H1 (cell line): ENCODE measurements at regions not wholly inside any gene's neighbourhood (a gene's known extent, or its start where the extent isn't known, plus 50 kb on each side); places are given as distances from the start of the nearest gene placed in this dataset.

Source experiments
- CTCF ChIA-PET: fragments of 300-600 bp; sonication (Branson Sonifier 250); formaldehyde crosslinking; loops from one replicate; lab custom pipeline; 2021; ENCODE audit not compliant: partially characterized antibody; lab: Charles Lee
- POLR2A ChIA-PET: fragments of 300-600 bp; sonication (Branson Sonifier 250); formaldehyde crosslinking; loops from one replicate; lab custom pipeline; 2021; ENCODE audit warnings: inconsistent platforms; ENCODE audit not compliant: partially characterized antibody; lab: Charles Lee
- DNase-seq, 2 experiments: peaks; one replicate each; pipeline versions ENCODE4 v3.0.0 to v3.0.0-alpha.2; 2010 to 2022; ENCODE audit warnings: low spot score in 2 of 2, low read depth in 1 of 2, mixed read lengths in 1 of 2
- FAIRE-seq: peaks from 2 replicates; lab custom pipeline; 2011; peaks lifted over from hg19 to GRCh38; lab: Jason Lieb, UNC
- H2AFZ ChIP-seq: 2 replicates; pipeline ENCODE4 v1.8.1; 2012; ENCODE audit warnings: low read length, inconsistent platforms
- H2AK5ac ChIP-seq: 2 replicates; pipeline ENCODE4 v1.6.1; 2013; ENCODE audit warnings: low read depth, low read length
- H2BK120ac ChIP-seq: replicated peaks from 2 replicates; pipeline ENCODE3; 2013; ENCODE audit warnings: low read depth, low read length, inconsistent platforms
- H2BK12ac ChIP-seq: 2 replicates; pipeline ENCODE4 v1.6.1; 2013; ENCODE audit warnings: low read depth, low read length
- H2BK15ac ChIP-seq: 2 replicates; pipeline ENCODE4 v1.6.1; 2013; ENCODE audit warnings: low read length
- H2BK20ac ChIP-seq: 2 replicates; pipeline ENCODE4 v1.6.1; 2013; ENCODE audit warnings: low read length
- H2BK5ac ChIP-seq: 2 replicates; pipeline ENCODE4 v1.6.1; 2013; ENCODE audit warnings: low read depth, low read length
- H3K14ac ChIP-seq: 2 replicates; pipeline ENCODE4 v1.6.1; 2013; ENCODE audit warnings: inconsistent platforms; ENCODE audit not compliant: insufficient read length
- H3K18ac ChIP-seq: 2 replicates; pipeline ENCODE4 v1.6.1; 2013; ENCODE audit warnings: low read length; ENCODE audit errors: extremely low read depth
- H3K23ac ChIP-seq: 2 replicates; pipeline ENCODE4 v1.6.1; 2013; ENCODE audit warnings: inconsistent platforms; ENCODE audit not compliant: insufficient read length
- H3K23me2 ChIP-seq: 2 replicates; pipeline ENCODE4 v1.6.1; 2013; ENCODE audit warnings: low read depth, low read length
- H3K27ac ChIP-seq: 2 replicates; pipeline ENCODE4 v1.6.1; 2011; ENCODE audit warnings: low read depth, low read length, inconsistent platforms
- H3K27me3 ChIP-seq, 4 experiments: replicated peaks in 1 of 4; 1 replicate in 1 of 4; 2 replicates in 3 of 4; pipeline versions ENCODE4 v1.6.1 to v1.8.1; 2011 to 2013; ENCODE audit warnings: low read length in 3 of 4, mild to moderate bottlenecking in 3 of 4, inconsistent platforms in 2 of 4, mixed read lengths in 2 of 4, moderate library complexity in 1 of 4; ENCODE audit not compliant: control insufficient read depth in 3 of 4, insufficient read depth in 3 of 4; ENCODE audit errors: extremely low read depth in 1 of 4
- H3K36me3 ChIP-seq, 4 experiments: 2 replicates each; pipeline versions ENCODE4 v1.6.1 to v1.8.1; 2011 to 2013; ENCODE audit warnings: mild to moderate bottlenecking in 4 of 4, low read length in 3 of 4, moderate library complexity in 2 of 4, control low read depth in 1 of 4, inconsistent platforms in 1 of 4; ENCODE audit not compliant: insufficient read depth in 4 of 4, control insufficient read depth in 2 of 4
- H3K4ac ChIP-seq: replicated peaks from 2 replicates; pipeline ENCODE3; 2013; ENCODE audit warnings: low read length, low read depth, mixed read lengths, inconsistent platforms; ENCODE audit not compliant: insufficient read length
- H3K4me1 ChIP-seq, 4 experiments: replicated peaks in 1 of 4; 1 replicate in 1 of 4; 2 replicates in 3 of 4; pipeline versions ENCODE4 v1.6.1 to v1.8.1; 2011 to 2013; ENCODE audit warnings: low read length in 3 of 4, inconsistent platforms in 2 of 4, mixed read lengths in 1 of 4; ENCODE audit not compliant: insufficient read depth in 4 of 4, control insufficient read depth in 3 of 4
- H3K4me2 ChIP-seq, 2 experiments: 2 replicates each; pipeline versions ENCODE4 v1.6.1 to v1.8.1; 2011 to 2013; ENCODE audit warnings: low read depth in 2 of 2, low read length in 2 of 2, control low read depth in 1 of 2, inconsistent platforms in 1 of 2, mild to moderate bottlenecking in 1 of 2; ENCODE audit not compliant: insufficient read depth in 1 of 2
- H3K4me3 ChIP-seq, 4 experiments: fragments of 200-600, 300-600 bp in 1 of 4; sonication (generic), shearing (Covaris generic), sonication (Bioruptor Twin) in 1 of 4; 2 replicates each; pipeline versions ENCODE4 v1.5.1 to v1.8.1; 2011 to 2016; ENCODE audit warnings: low read length in 4 of 4, low read depth in 3 of 4, control low read depth in 2 of 4, inconsistent platforms in 2 of 4, mild to moderate bottlenecking in 2 of 4, mixed read lengths in 1 of 4, moderate library complexity in 1 of 4; ENCODE audit not compliant: insufficient read depth in 2 of 4; ENCODE audit errors: extremely low read depth in 1 of 4
- H3K56ac ChIP-seq: replicated peaks from 2 replicates; pipeline ENCODE3; 2013; ENCODE audit warnings: low read depth, mild to moderate bottlenecking, mixed read lengths, low read length, inconsistent platforms; ENCODE audit not compliant: insufficient read length
- H3K79me1 ChIP-seq: 2 replicates; pipeline ENCODE4 v1.6.1; 2013; ENCODE audit warnings: low read depth, low read length, control low read depth
- H3K79me2 ChIP-seq, 2 experiments: 2 replicates each; pipeline versions ENCODE4 v1.6.1 to v1.8.1; 2012 to 2013; ENCODE audit warnings: low read length in 2 of 2, mild to moderate bottlenecking in 2 of 2, inconsistent platforms in 1 of 2; ENCODE audit not compliant: insufficient read depth in 2 of 2, control insufficient read depth in 1 of 2
- H3K9ac ChIP-seq, 4 experiments: replicated peaks in 1 of 4; 1 replicate in 1 of 4; 2 replicates in 3 of 4; pipeline versions ENCODE4 v1.6.1 to v1.8.1; 2011 to 2013; ENCODE audit warnings: low read depth in 3 of 4, low read length in 3 of 4, control low read depth in 2 of 4, mild to moderate bottlenecking in 2 of 4, moderate library complexity in 2 of 4, inconsistent platforms in 1 of 4; ENCODE audit errors: extremely low read depth in 1 of 4
- H3K9me3 ChIP-seq, 2 experiments: 2 replicates each; pipeline versions ENCODE4 v1.6.1 to v1.8.1; 2012 to 2013; ENCODE audit warnings: mild to moderate bottlenecking in 2 of 2, moderate library complexity in 2 of 2, control low read depth in 1 of 2, inconsistent platforms in 1 of 2, low read depth in 1 of 2, low read length in 1 of 2, mixed read lengths in 1 of 2; ENCODE audit not compliant: insufficient read depth in 2 of 2
- H4K20me1 ChIP-seq, 2 experiments: replicated peaks in 1 of 2; 2 replicates each; pipeline versions ENCODE3 to v1.8.1; 2011 to 2013; ENCODE audit warnings: inconsistent platforms in 2 of 2, low read length in 2 of 2, mild to moderate bottlenecking in 1 of 2; ENCODE audit not compliant: insufficient read depth in 2 of 2, control insufficient read depth in 1 of 2
- H4K5ac ChIP-seq: 2 replicates; pipeline ENCODE4 v1.6.1; 2013; ENCODE audit warnings: low read length, low read depth, mixed read lengths, inconsistent platforms; ENCODE audit not compliant: insufficient read length
- H4K8ac ChIP-seq: 2 replicates; pipeline ENCODE4 v1.8.0; 2013; ENCODE audit warnings: mild to moderate bottlenecking, moderate library complexity, low read length, inconsistent platforms; ENCODE audit not compliant: insufficient read depth; ENCODE audit errors: extremely low read depth
- H4K91ac ChIP-seq: replicated peaks from 2 replicates; pipeline ENCODE3; 2013; ENCODE audit warnings: low read length, mixed read lengths, inconsistent platforms; ENCODE audit not compliant: insufficient read length
- CBX5 ChIP-seq: fragments of 300-800, 300-1000 bp; sonication (generic); IDR thresholded peaks from 2 replicates; pipeline ENCODE4 v1.7.1; 2016; ENCODE audit warnings: antibody characterized with exemption, low read length, low read depth
- CBX8 ChIP-seq: fragments of 300-800, 300-1000 bp; sonication (generic); IDR thresholded peaks from 2 replicates; pipeline ENCODE4 v1.7.1; 2016; ENCODE audit warnings: low read depth, low read length, borderline replicate concordance
- CEBPB ChIP-seq: IDR thresholded peaks from 2 replicates; pipeline ENCODE4 v1.6.1; 2012; ENCODE audit warnings: low read depth, low read length
- HDAC2 ChIP-seq, 2 experiments: fragments of 300-600 bp in 1 of 2; sonication (generic) in 1 of 2; IDR thresholded peaks; 2 replicates each; pipeline ENCODE4 v1.6.1; 2011 to 2012; ENCODE audit warnings: low read depth in 2 of 2, low read length in 2 of 2, mild to moderate bottlenecking in 2 of 2, moderate library complexity in 2 of 2, borderline replicate concordance in 1 of 2, inconsistent platforms in 1 of 2
- KDM5A ChIP-seq: fragments of 200-600 bp; IDR thresholded peaks from 2 replicates; pipeline ENCODE4 v1.7.1; 2012; ENCODE audit warnings: mild to moderate bottlenecking, low read length, inconsistent platforms, mixed read lengths
- MAFK ChIP-seq: IDR thresholded peaks from 2 replicates; pipeline ENCODE4 v1.6.1; 2012; ENCODE audit warnings: low read depth, mild to moderate bottlenecking, improper control_type of control experiment, low read length
- RFX5 ChIP-seq: IDR thresholded peaks from 2 replicates; pipeline ENCODE4 v1.6.1; 2011; ENCODE audit warnings: low read depth, low read length, improper control_type of control experiment, borderline replicate concordance
- RNF2 ChIP-seq: fragments of 200-900, 300-1000 bp; sonication (generic); IDR thresholded peaks from 2 replicates; pipeline ENCODE4 v1.7.1; 2016; ENCODE audit warnings: borderline replicate concordance, low read depth, mild to moderate bottlenecking, antibody characterized with exemption, low read length; ENCODE audit not compliant: poor library complexity, severe bottlenecking; ENCODE audit errors: missing control alignments
- SIX5 ChIP-seq: IDR thresholded peaks from 2 replicates; pipeline ENCODE4 v1.6.1; 2011; ENCODE audit warnings: mild to moderate bottlenecking, low read depth, low read length
- TAF1 ChIP-seq: IDR thresholded peaks from 2 replicates; pipeline ENCODE4 v1.6.1; 2011; ENCODE audit warnings: mild to moderate bottlenecking, low read depth, low read length
- YY1 ChIP-seq: IDR thresholded peaks from 2 replicates; pipeline ENCODE4 v1.6.1; 2011; ENCODE audit warnings: low read depth, mild to moderate bottlenecking, low read length
- ZNF274 ChIP-seq: IDR thresholded peaks from 2 replicates; pipeline ENCODE4 v1.7.0; 2012; ENCODE audit warnings: low read length, borderline replicate concordance; ENCODE audit errors: extremely low read depth
- WGBS, 2 experiments: shearing (Covaris generic) in 1 of 2; methylation state at CpG; one replicate each; pipeline versions ENCODE4 v1.1.6 to v1.1.7; 2013 to 2015; ENCODE audit warnings: low lambda C conversion rate in 2 of 2, mixed read lengths in 2 of 2, inconsistent platforms in 1 of 2, low coverage in 1 of 2, missing lambda C conversion rate in 1 of 2; ENCODE audit not compliant: insufficient replicate concordance in 2 of 2, insufficient coverage in 1 of 2, insufficient read length in 1 of 2; ENCODE audit errors: extremely low coverage in 1 of 2, missing lambda C conversion rate in 1 of 2; 5-methylcytosine and 5-hydroxymethylcytosine counted together

DNA sequence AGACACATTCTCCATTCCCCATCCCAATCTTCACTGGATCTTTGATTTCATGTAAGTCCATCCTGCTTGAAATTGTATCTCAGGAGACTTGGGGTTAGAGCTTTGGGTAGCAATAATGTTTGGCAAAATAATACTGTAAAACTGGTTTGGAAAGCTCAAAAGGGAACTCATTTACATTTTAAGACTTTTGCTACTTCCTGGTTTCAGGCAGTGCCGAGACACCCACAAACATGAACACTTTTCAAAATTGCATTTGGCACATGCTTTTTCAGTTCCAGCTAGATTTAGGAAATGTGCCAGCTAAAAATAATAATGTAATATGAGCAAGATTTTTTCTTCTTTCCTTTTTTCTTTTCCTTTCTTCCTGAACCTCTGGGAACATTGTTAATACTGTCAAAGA lies 145.7 kb upstream of the CBLB start:
- no peak for TF ChIP-seq HDAC2 (IDR thresholded peaks at IDR 0.05; ENCODE audit: borderline replicate concordance in 1 of 2, low read depth in 2 of 2, low read length in 2 of 2)
- TF ChIP-seq RFX5: no peak
- no peak for TF ChIP-seq KDM5A
- no peak for TF ChIP-seq MAFK
- TF ChIP-seq SIX5: no peak
- no peak for TF ChIP-seq CBX8
- no peak for TF ChIP-seq YY1
- TF ChIP-seq CBX5: no peak
- no peak for TF ChIP-seq ZNF274
- no peak for TF ChIP-seq CEBPB
- TF ChIP-seq TAF1: no peak
- TF ChIP-seq RNF2: no peak
- H2BK12ac ChIP-seq: no peak overlapping the region
- no peak overlapping the region for H2BK120ac ChIP-seq
- FAIRE-seq (no peak), DNase-seq (no peak)
- no peak overlapping the region for H3K56ac ChIP-seq
- no peak overlapping the region for H4K8ac ChIP-seq
- no peaks in the 10 kb centered on the region for H4K20me1 ChIP-seq
- H3K4me1 ChIP-seq: no peaks in the 10 kb centered on the region
- ChIA-PET POLR2A (interaction anchor here (1.0 kb wide), 1 partner anchor 9 kb away, joined by 3 read pairs; no protein-coding TSS in a partner anchor), CTCF (no interaction called here)
- H2AFZ ChIP-seq: no peak overlapping the region
- no peak overlapping the region for H2BK20ac ChIP-seq
- H3K79me2 ChIP-seq: no peaks in the 10 kb centered on the region
- no peaks in the 10 kb centered on the region for H3K23me2 ChIP-seq
- H2BK15ac ChIP-seq: no peak overlapping the region
- H4K91ac ChIP-seq: no peak overlapping the region
- 93% methylated on average over 1 of the region's 1 CpG; no CpG with 5 or more reads in 1 of the 2 experiments for WGBS, 2 experiments
- no peak overlapping the region for H2BK5ac ChIP-seq
- H3K27ac ChIP-seq: no peak overlapping the region
- no peak overlapping the region for H3K4me2 ChIP-seq
- H3K18ac ChIP-seq: no peak overlapping the region
- no peak overlapping the region for H4K5ac ChIP-seq
- no peak overlapping the region for H3K4me3 ChIP-seq
- H2AK5ac ChIP-seq: no peak overlapping the region
- no peak overlapping the region for H3K14ac ChIP-seq
- H3K27me3 ChIP-seq: no peaks in the 10 kb centered on the region
- no peak overlapping the region for H3K23ac ChIP-seq
- no peaks in the 10 kb centered on the region for H3K79me1 ChIP-seq
- H3K4ac ChIP-seq: no peak overlapping the region
- no peaks in the 10 kb centered on the region for H3K9me3 ChIP-seq
- no peak overlapping the region for H3K9ac ChIP-seq
- H3K36me3 ChIP-seq: no peaks in the 10 kb centered on the region
